NAMALWA (cell line): ENCODE measurements at regions not wholly inside any gene's neighbourhood (a gene's known extent, or its start where the extent isn't known, plus 50 kb on each side); places are given as distances from the start of the nearest gene placed in this dataset.
"Not testable (repeated sequence)": the region's sequence is repeated elsewhere in the genome, so short reads cannot be mapped to it uniquely, and the experiment has no call there.

Experiments
- DNase-seq: peaks from one replicate; pipeline ENCODE4 v3.0.0-alpha.2; 2015; ENCODE audit warnings: low spot score

DNA sequence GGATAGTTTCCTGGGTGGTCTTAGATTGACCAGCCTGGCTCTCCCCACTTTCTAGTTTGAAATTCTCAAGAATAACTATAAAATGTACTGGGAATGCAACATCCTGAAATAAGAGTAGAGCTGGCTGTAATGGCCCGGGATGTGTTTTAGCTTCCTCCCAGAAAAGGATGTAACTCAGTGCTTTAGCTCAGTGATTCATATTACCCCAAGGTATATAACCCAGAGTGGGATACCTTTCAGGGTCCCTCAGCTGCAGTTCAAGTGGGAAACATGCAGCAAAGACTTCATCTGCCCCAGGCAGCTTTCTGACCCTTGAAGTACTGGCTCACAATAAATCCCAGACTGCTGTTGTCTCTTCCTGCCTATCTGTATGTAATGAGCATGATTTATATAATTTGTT lies 666.7 kb upstream of the KCND2 start:
- DNase-seq, result no peak

DNA sequence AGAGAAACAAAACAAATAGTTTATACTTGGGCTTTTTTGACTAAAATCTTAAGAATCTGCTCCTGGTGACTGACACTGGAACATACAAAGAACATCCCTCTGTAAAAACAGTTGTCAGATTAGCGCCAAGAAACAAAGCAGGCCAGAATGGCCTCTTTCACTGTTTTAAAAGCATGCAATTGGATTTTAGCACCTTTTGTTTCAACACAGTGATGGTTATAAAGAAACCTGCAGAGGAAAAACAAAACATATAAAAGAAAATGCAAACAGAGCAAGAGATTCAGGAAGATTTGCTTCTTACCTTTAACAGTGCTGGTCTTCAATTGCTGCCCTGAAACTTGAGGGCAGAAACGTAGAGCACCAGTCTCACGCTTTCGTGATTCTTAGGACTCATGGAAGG lies 652.2 kb upstream of the KCND2 start:
- DNase-seq, result no peak

- DNase-seq, result no peak
Measured at GRCh38 chr7:119623427-119623826, 649.5 kb upstream of the KCND2 start.

DNA sequence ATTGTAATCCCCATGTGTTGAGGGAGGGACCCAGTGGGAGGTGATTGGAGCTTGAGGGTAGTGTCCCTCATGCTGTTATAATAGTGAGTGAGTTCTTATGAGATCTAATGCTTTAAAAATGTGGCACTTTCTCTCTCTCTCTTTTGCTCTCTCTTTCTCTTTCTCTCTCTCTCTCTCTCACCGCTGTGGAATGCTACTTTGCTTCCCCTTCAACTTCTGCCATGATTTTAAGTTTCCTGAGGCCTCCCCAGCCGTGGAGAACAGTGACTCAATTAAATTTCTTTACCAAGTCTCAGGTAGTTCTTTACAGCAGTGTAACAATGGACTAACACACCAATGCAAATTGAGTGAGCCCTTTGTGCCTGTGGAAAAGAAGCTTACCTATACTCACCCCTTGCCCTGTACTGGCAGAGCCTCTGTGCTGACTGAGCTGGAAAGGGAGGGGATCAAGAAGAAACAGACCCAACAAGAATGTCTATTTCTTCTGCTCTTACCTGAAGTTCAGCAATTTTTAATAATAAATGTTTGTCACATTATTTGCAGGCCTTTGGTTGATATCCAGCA lies 642.5 kb upstream of the KCND2 start:
- no peak for DNase-seq

- DNase-seq, result not testable (repeated sequence)
Measured at GRCh38 chr7:119633812-119634211, 639.2 kb upstream of the KCND2 start.

GRCh38 chr7:119640326-119640725 lies 632.6 kb upstream of the KCND2 start:
- no peak for DNase-seq

DNA sequence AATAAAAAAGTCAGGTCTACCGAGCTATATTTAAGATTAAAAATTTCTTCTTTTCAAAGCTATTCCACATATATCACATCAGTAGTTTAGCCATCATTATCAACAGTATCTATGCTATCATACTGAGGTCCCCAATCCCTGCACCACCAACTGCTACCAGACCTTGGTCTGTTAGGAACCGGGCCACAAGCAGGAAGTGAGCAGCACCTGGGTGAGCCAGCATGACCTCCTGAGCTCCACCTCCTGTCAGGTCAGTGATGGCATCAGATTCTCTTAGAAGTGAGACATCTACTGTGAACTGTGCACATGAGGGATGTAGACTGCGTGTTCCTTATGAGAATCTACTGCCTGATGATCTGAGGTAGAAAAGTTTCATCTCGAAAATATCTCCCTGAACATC lies 632.1 kb upstream of the KCND2 start:
- DNase-seq, result no peak

- DNase-seq, result no peak
Measured at GRCh38 chr7:119643558-119643957, 629.4 kb upstream of the KCND2 start.

GRCh38 chr7:119647286-119647685 lies 625.7 kb upstream of the KCND2 start:
- no peak for DNase-seq

DNA sequence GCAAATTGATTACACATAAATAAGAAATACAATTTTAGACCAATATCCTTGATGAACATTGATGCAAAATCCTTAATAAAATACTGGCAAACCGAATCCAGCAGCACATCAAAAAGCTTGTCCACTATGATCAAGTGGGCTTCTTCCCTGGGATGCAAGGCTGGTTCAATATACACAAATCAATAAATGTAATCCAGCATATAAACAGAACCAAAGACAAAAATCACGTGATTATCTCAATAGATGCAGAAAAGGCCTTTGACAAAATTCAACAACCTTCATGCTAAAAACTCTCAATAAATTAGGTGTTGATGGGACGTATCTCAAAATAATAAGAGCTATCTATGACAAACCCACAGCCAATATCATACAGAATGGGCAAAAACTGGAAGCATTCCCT lies 624.2 kb upstream of the KCND2 start:
- DNase-seq, result not testable (repeated sequence)

DNA sequence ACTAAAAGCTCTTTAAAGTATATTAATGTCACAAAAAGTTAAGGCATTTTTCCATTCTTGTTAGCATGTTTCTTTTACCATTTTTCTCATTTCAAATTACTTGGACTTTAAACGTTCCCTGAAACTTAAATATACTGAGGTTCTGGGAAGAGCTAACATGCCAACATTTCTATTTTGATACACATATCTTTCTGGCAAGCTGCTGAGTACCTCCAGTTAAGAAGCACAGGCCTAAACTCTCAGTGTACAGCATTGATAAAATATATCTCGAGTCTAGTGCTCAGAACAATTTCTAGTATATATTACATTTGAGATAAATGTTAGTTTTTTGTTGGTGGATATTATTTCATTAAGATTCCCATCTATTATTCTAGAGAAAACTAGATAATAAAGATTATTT lies 612.9 kb upstream of the KCND2 start:
- no peak for DNase-seq

DNA sequence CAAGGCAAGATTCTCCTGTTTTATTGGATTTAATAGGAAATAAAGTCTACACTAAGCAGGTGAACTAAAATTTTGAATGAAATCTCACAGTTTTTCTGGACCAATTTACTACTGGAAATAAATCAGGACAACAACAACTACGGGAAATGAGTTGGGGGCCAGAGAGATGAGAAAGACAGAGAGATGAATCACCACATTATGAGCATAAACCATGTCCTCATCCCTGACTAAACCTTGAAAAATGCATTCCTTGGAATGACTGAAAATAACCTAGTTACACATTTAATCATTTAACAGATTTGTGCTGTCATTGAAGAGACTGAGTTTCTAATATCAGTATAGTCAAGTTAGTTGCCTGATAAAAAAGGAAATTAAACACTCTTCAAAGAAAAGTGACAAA lies 608.4 kb upstream of the KCND2 start:
- no peak for DNase-seq

DNA sequence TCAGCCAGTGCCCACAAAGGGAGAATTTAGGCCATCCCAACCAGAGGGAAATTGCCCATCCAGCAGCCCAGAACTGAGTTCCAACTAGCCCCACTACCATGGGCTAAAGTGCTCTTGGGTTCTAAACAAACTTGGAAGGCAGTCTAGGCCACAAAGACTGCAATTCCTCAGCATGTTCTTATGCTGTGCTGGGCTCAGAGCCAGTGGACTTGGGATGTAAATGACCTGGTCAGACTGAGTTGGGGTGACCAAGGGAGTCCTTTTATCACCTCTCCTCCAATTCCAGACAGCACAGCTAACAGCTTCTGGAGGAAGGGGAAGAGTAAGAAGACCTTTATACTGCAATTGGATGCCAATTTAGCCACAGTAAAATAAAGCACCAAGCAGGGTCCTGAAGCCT lies 607.2 kb upstream of the KCND2 start:
- no peak for DNase-seq

DNA sequence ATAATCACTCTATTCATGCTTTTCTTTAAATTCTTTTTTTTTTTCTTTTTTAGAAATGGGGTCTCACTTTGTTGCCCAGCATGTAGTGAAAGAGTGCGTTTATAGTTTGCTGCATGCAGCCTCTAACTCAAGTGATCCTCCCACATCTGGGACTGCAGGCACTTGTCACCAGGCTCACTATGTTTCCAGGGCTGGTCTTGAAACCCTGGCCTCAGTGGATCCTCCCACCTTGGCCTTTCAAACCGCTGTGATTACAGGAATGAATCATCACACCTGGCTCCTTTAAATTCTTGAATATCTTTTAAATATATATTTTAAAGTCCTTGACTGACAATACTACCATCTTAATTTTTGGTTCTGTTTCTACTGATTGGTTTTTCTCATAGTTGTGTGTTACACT lies 591.6 kb upstream of the KCND2 start:
- no peak for DNase-seq

DNA sequence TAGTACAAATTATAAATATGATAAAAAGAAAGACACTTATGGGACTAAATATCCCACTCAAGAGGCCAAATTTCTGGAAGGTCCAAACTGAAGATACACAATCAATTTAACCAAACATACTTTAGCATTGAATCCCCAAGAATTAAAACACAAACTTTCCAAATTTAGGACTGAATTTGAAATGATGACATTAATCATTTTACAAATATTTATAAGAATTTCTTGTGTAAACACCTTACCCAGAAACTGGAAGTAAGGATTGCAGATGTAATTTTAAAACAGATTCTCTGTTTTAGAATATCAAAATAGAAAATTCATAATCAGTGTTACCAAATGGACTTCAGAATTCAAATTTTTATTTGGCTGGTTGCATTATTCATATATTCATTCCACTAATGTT lies 588.2 kb upstream of the KCND2 start:
- no peak for DNase-seq

GRCh38 chr7:119685906-119686305 lies 587.1 kb upstream of the KCND2 start:
- no peak for DNase-seq

GRCh38 chr7:119688831-119689230 lies 584.1 kb upstream of the KCND2 start:
- no peak for DNase-seq

DNA sequence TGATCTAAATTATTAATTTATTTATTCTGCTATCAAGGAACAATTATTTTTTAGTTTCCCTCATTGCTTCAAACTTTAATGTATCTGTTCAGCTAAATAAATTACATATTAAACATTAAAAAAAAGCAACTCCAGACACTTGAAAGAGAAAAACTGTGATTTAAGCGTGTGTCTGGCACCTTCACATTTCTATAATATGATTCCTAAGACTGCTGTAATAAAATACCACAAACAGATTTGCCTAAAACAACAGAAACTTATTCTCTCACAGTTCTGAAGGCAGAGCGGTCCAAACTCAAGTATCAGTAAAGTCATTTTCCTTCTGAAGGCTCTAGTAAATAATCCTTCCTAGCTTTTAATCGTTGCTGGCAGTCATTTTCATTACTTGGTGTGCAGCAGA lies 580.4 kb upstream of the KCND2 start:
- DNase-seq, result no peak

DNA sequence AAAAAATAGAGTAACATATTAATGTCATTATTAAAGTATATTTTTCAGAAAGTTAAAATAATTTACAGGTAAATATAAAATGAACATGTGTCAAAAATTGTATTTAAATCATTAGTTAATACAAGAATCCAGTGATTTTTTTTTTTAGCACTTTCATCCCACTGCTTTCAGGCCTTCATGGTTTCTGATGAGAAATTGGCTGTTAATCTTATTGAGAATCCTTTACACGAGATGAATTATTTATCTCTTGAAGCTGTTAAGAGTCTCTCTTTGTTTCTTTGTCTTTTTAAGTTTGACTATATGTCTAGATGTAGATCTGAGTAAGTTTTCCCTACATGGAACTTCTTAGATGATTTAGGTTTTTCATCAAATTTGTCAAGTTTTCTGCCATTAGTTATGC lies 578.5 kb upstream of the KCND2 start:
- DNase-seq, result no peak

GRCh38 chr7:119696336-119696735 lies 576.6 kb upstream of the KCND2 start:
- DNase-seq, result no peak

- no peak for DNase-seq
Measured at GRCh38 chr7:119703895-119704294, 569.1 kb upstream of the KCND2 start.

DNA sequence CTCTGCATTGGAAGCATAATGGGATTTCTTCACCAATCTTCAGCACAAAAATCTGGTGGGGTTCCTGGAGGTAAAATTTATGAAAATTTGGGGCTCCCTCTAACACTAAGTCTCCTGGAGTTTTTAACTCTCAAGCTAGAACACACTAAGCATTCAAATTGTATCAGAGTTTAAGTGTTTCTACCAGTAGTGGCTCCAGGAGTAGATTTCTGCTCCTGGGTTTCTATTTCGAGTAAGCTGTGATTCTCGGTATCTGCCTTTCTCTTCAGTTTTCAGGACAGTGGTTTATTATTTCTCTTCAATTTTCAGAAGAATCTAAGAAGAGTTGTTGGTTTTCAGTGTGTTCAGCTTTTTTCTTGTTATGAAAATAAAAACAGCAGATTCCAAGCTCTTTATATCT lies 566.4 kb upstream of the KCND2 start:
- DNase-seq, result no peak

GRCh38 chr7:119708891-119709290 lies 564.1 kb upstream of the KCND2 start:
- no peak for DNase-seq

DNA sequence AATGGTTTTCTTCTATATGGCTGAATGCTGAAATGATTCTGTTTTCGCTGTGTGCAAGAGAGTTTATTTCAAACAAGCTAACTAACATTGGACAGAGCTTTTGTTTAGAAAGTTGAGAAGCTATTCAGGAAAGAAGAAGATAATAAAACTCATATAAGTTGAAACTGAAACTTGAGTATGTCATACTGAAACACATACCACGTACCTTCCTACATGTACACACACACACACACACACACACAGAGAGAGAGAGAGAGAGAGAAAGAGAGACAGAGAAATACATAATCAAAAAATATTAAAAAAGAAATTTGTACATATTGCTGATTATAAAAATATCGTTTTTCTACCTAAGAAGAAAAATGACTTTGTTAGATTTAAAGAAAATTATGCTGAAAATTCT lies 561.9 kb upstream of the KCND2 start:
- no peak for DNase-seq

DNA sequence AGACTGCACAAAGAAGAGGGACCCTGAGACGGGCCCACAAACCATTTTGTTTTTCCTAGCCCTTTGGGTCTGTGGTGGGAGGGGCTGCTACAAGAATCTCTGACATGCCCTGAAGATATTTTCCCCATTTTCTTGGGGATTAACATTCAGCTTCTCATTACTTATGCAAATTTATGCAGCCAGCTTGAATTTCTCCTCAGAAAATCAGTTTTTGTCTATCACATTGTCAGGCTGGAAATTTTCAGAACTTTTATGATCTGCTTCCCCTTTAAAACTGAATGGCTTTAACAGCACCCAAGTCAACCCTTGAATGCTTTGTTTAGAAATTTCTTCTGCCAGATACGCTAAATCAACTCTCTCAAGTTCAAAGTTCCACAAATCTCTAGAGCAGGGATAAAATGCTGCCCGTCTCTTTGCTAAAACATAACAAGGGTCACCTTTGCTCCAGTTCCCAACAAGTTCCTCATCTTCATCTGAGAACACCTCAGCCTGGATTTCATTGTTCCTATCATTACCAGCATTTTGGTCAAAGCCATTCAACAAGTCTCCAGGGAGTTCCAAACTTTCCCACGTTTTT lies 560.0 kb upstream of the KCND2 start:
- no peak for DNase-seq
